ENCODE measurements at regions not wholly inside any gene's neighbourhood (a gene's known extent, or its start where the extent isn't known, plus 50 kb on each side); places are given as distances from the start of the nearest gene placed in this dataset.

- Histone ChIP-seq H3K36me3 (ENCODE audit: control insufficient read depth, insufficient read depth, low read length) (no peaks in the 10 kb centered on the region), H3K4me1 (ENCODE audit: control insufficient read depth, insufficient read depth, low read length) (no peaks in the 10 kb centered on the region), H3K27ac (ENCODE audit: low read length) (no peak overlapping the region), H3K27me3 (ENCODE audit: control insufficient read depth, insufficient read depth, low read length) (no peaks in the 10 kb centered on the region), H3K4me3 (ENCODE audit: low read length) (no peak overlapping the region), H3K9me3 (ENCODE audit: control insufficient read depth, low read depth, low read length) (no peaks in the 10 kb centered on the region)
- no peak for DNase-seq
- WGBS (ENCODE audit: insufficient coverage, low lambda C conversion rate), result no CpG with 5 or more reads among the region's 5 CpGs
Measured at GRCh38 chr10:47178537-47179290, 121.3 kb upstream of the GDF10 start.

- Histone ChIP-seq H3K9me3 (ENCODE audit: control insufficient read depth, low read depth, low read length) (no peaks in the 10 kb centered on the region), H3K4me3 (ENCODE audit: low read length) (no peak overlapping the region), H3K4me1 (ENCODE audit: control insufficient read depth, insufficient read depth, low read length) (no peaks in the 10 kb centered on the region), H3K27me3 (ENCODE audit: control insufficient read depth, insufficient read depth, low read length) (no peaks in the 10 kb centered on the region), H3K27ac (ENCODE audit: low read length) (no peak overlapping the region), H3K36me3 (ENCODE audit: control insufficient read depth, insufficient read depth, low read length) (no peaks in the 10 kb centered on the region)
- no CpG with 5 or more reads among the region's 1 CpG for WGBS (ENCODE audit: insufficient coverage, low lambda C conversion rate)
- no peak for DNase-seq
Measured at GRCh38 chr10:47179291-47179647, 120.7 kb upstream of the GDF10 start.

GRCh38 chr10:47181052-47181849, 118.7 kb upstream of the GDF10 start:
- 75% methylated on average over 2 of the region's 19 CpGs for WGBS (ENCODE audit: insufficient coverage, low lambda C conversion rate)
- no peak for DNase-seq
- H3K27ac ChIP-seq (ENCODE audit: low read length), result no peak overlapping the region
- no peak overlapping the region for H3K4me3 ChIP-seq (ENCODE audit: low read length)
- no peaks in the 10 kb centered on the region for H3K4me1 ChIP-seq (ENCODE audit: control insufficient read depth, insufficient read depth, low read length)
- no peaks in the 10 kb centered on the region for H3K36me3 ChIP-seq (ENCODE audit: control insufficient read depth, insufficient read depth, low read length)
- H3K27me3 ChIP-seq (ENCODE audit: control insufficient read depth, insufficient read depth, low read length), result no peaks in the 10 kb centered on the region
- H3K9me3 ChIP-seq (ENCODE audit: control insufficient read depth, low read depth, low read length), result no peaks in the 10 kb centered on the region

GRCh38 chr10:47182934-47183703, 116.9 kb upstream of the GDF10 start:
- no peak for DNase-seq
- Histone ChIP-seq H3K4me1 (ENCODE audit: control insufficient read depth, insufficient read depth, low read length) (no peaks in the 10 kb centered on the region), H3K4me3 (ENCODE audit: low read length) (no peak overlapping the region), H3K27me3 (ENCODE audit: control insufficient read depth, insufficient read depth, low read length) (no peaks in the 10 kb centered on the region), H3K9me3 (ENCODE audit: control insufficient read depth, low read depth, low read length) (no peaks in the 10 kb centered on the region), H3K27ac (ENCODE audit: low read length) (no peak overlapping the region), H3K36me3 (ENCODE audit: control insufficient read depth, insufficient read depth, low read length) (no peaks in the 10 kb centered on the region)
- WGBS (ENCODE audit: insufficient coverage, low lambda C conversion rate), result no CpG with 5 or more reads among the region's 11 CpGs

- H3K4me1 ChIP-seq (ENCODE audit: control insufficient read depth, insufficient read depth, low read length), result no peaks in the 10 kb centered on the region
- no peaks in the 10 kb centered on the region for H3K36me3 ChIP-seq (ENCODE audit: control insufficient read depth, insufficient read depth, low read length)
- no peak overlapping the region for H3K27ac ChIP-seq (ENCODE audit: low read length)
- DNase-seq, result no peak
- H3K9me3 ChIP-seq (ENCODE audit: control insufficient read depth, low read depth, low read length), result no peaks in the 10 kb centered on the region
- no peak overlapping the region for H3K4me3 ChIP-seq (ENCODE audit: low read length)
- WGBS (ENCODE audit: insufficient coverage, low lambda C conversion rate), result no CpG with 5 or more reads among the region's 4 CpGs
- no peaks in the 10 kb centered on the region for H3K27me3 ChIP-seq (ENCODE audit: control insufficient read depth, insufficient read depth, low read length)
Measured at GRCh38 chr10:47183704-47184041, 116.3 kb upstream of the GDF10 start.

GRCh38 chr10:47184273-47184672, 115.7 kb upstream of the GDF10 start:
- H3K36me3 ChIP-seq (ENCODE audit: control insufficient read depth, insufficient read depth, low read length), result no peaks in the 10 kb centered on the region
- WGBS (ENCODE audit: insufficient coverage, low lambda C conversion rate), result no CpG with 5 or more reads among the region's 3 CpGs
- no peaks in the 10 kb centered on the region for H3K4me1 ChIP-seq (ENCODE audit: control insufficient read depth, insufficient read depth, low read length)
- H3K27me3 ChIP-seq (ENCODE audit: control insufficient read depth, insufficient read depth, low read length), result no peaks in the 10 kb centered on the region
- no peak overlapping the region for H3K27ac ChIP-seq (ENCODE audit: low read length)
- no peak for DNase-seq
- no peaks in the 10 kb centered on the region for H3K9me3 ChIP-seq (ENCODE audit: control insufficient read depth, low read depth, low read length)
- no peak overlapping the region for H3K4me3 ChIP-seq (ENCODE audit: low read length)

GRCh38 chr10:47184724-47185330, 115.2 kb upstream of the GDF10 start:
- Histone ChIP-seq H3K4me3 (ENCODE audit: low read length) (no peak overlapping the region), H3K9me3 (ENCODE audit: control insufficient read depth, low read depth, low read length) (no peaks in the 10 kb centered on the region), H3K36me3 (ENCODE audit: control insufficient read depth, insufficient read depth, low read length) (no peaks in the 10 kb centered on the region), H3K4me1 (ENCODE audit: control insufficient read depth, insufficient read depth, low read length) (no peaks in the 10 kb centered on the region), H3K27me3 (ENCODE audit: control insufficient read depth, insufficient read depth, low read length) (no peaks in the 10 kb centered on the region), H3K27ac (ENCODE audit: low read length) (no peak overlapping the region)
- WGBS (ENCODE audit: insufficient coverage, low lambda C conversion rate), result no CpG with 5 or more reads among the region's 11 CpGs
- DNase-seq, result no peak

- no peaks in the 10 kb centered on the region for H3K36me3 ChIP-seq (ENCODE audit: control insufficient read depth, insufficient read depth, low read length)
- H3K27ac ChIP-seq (ENCODE audit: low read length), result no peak overlapping the region
- H3K27me3 ChIP-seq (ENCODE audit: control insufficient read depth, insufficient read depth, low read length), result no peaks in the 10 kb centered on the region
- no peak for DNase-seq
- H3K9me3 ChIP-seq (ENCODE audit: control insufficient read depth, low read depth, low read length), result no peaks in the 10 kb centered on the region
- WGBS (ENCODE audit: insufficient coverage, low lambda C conversion rate), result no CpG with 5 or more reads among the region's 7 CpGs
- no peaks in the 10 kb centered on the region for H3K4me1 ChIP-seq (ENCODE audit: control insufficient read depth, insufficient read depth, low read length)
- H3K4me3 ChIP-seq (ENCODE audit: low read length), result no peak overlapping the region
Measured at GRCh38 chr10:47186941-47187340, 113.1 kb upstream of the GDF10 start.

GRCh38 chr10:47187592-47187991, 112.4 kb upstream of the GDF10 start:
- Histone ChIP-seq H3K27ac (ENCODE audit: low read length) (no peak overlapping the region), H3K9me3 (ENCODE audit: control insufficient read depth, low read depth, low read length) (no peaks in the 10 kb centered on the region), H3K4me1 (ENCODE audit: control insufficient read depth, insufficient read depth, low read length) (no peaks in the 10 kb centered on the region), H3K4me3 (ENCODE audit: low read length) (no peak overlapping the region), H3K27me3 (ENCODE audit: control insufficient read depth, insufficient read depth, low read length) (no peaks in the 10 kb centered on the region), H3K36me3 (ENCODE audit: control insufficient read depth, insufficient read depth, low read length) (no peaks in the 10 kb centered on the region)
- no CpG with 5 or more reads among the region's 7 CpGs for WGBS (ENCODE audit: insufficient coverage, low lambda C conversion rate)
- DNase-seq, result no peak

GRCh38 chr10:47188156-47188555, 111.8 kb upstream of the GDF10 start:
- no peak for DNase-seq
- Histone ChIP-seq H3K4me3 (ENCODE audit: low read length) (no peak overlapping the region), H3K4me1 (ENCODE audit: control insufficient read depth, insufficient read depth, low read length) (no peaks in the 10 kb centered on the region), H3K36me3 (ENCODE audit: control insufficient read depth, insufficient read depth, low read length) (no peaks in the 10 kb centered on the region), H3K27ac (ENCODE audit: low read length) (no peak overlapping the region), H3K9me3 (ENCODE audit: control insufficient read depth, low read depth, low read length) (no peaks in the 10 kb centered on the region), H3K27me3 (ENCODE audit: control insufficient read depth, insufficient read depth, low read length) (no peaks in the 10 kb centered on the region)
- no CpG with 5 or more reads among the region's 3 CpGs for WGBS (ENCODE audit: insufficient coverage, low lambda C conversion rate)

Measured in large intestine (tissue), 3 donors.